ENCODE measurements at regions not wholly inside any gene's neighbourhood (a gene's known extent, or its start where the extent isn't known, plus 50 kb on each side); places are given as distances from the start of the nearest gene placed in this dataset.

GRCh38 chr2:23293063-23293462, 91.9 kb upstream of the KLHL29 start:
- TF ChIP-seq, protein P1, sequence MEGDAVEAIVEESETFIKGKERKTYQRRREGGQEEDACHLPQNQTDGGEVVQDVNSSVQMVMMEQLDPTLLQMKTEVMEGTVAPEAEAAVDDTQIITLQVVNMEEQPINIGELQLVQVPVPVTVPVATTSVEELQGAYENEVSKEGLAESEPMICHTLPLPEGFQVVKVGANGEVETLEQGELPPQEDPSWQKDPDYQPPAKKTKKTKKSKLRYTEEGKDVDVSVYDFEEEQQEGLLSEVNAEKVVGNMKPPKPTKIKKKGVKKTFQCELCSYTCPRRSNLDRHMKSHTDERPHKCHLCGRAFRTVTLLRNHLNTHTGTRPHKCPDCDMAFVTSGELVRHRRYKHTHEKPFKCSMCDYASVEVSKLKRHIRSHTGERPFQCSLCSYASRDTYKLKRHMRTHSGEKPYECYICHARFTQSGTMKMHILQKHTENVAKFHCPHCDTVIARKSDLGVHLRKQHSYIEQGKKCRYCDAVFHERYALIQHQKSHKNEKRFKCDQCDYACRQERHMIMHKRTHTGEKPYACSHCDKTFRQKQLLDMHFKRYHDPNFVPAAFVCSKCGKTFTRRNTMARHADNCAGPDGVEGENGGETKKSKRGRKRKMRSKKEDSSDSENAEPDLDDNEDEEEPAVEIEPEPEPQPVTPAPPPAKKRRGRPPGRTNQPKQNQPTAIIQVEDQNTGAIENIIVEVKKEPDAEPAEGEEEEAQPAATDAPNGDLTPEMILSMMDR (IDR thresholded peaks at IDR 0.05; ENCODE audit: low read depth, low read length, poor library complexity, severe bottlenecking): no peak
- TF ChIP-seq EZH2phosphoT487 (IDR thresholded peaks at IDR 0.05; ENCODE audit: borderline replicate concordance, low read length): no peak
